GM10248 (cell line): ENCODE measurements at regions not wholly inside any gene's neighbourhood (a gene's known extent, or its start where the extent isn't known, plus 50 kb on each side); places are given as distances from the start of the nearest gene placed in this dataset.

Experiments
- CTCF ChIA-PET: fragments of 300-600 bp; sonication (Branson Sonifier 250); formaldehyde crosslinking; extraction: SDS; loops from one replicate; lab custom pipeline; 2021; ENCODE audit warnings: antibody characterized with exemption; lab: Yijun Ruan, JAX
- POLR2A ChIA-PET: fragments of 350-650 bp; sonication (Branson Sonifier 250); formaldehyde crosslinking; extraction: SDS; loops from one replicate; lab custom pipeline; 2020; ENCODE audit warnings: antibody characterized with exemption; lab: Yijun Ruan, JAX
- DNase-seq: peaks from one replicate; pipeline ENCODE4 v3.0.0; 2012; ENCODE audit errors: extremely low spot score
- CTCF ChIP-seq: IDR thresholded peaks from 2 replicates; pipeline ENCODE4 v1.5.1; 2012; ENCODE audit warnings: mild to moderate bottlenecking, low read depth; ENCODE audit errors: extremely low read depth, missing control alignments, control extremely low read depth

GRCh38 chr2:107036293-107036692 lies 150.3 kb upstream of the ST6GAL2 start:
- ChIA-PET CTCF (interaction anchor here (0.6 to 1.3 kb wide), 3 partner anchors 9 to 18 kb away, joined by 3 to 5 read pairs (median 3); no protein-coding TSS in a partner anchor), POLR2A (no interaction called here)
- DNase-seq = no peak
- no peak for TF ChIP-seq CTCF

GRCh38 chr2:107062173-107062572 lies 176.2 kb upstream of the ST6GAL2 start:
- no peak for DNase-seq
- TF ChIP-seq CTCF = no peak
- ChIA-PET POLR2A (no interaction called here), CTCF (no interaction called here)

- CTCF ChIA-PET = interaction anchor here (1.5 kb wide), 1 partner anchor 21 kb away, joined by 3 read pairs; no protein-coding TSS in a partner anchor
- TF ChIP-seq CTCF = no peak
- no peak for DNase-seq
- POLR2A ChIA-PET = no interaction called here
These were observed 176.7 kb upstream of the ST6GAL2 start for GRCh38 chr2:107062599-107063220.

- no peak for TF ChIP-seq CTCF
- DNase-seq = no peak
- CTCF ChIA-PET = interaction anchor here (1.5 kb wide), 1 partner anchor 22 kb away, joined by 3 read pairs; no protein-coding TSS in a partner anchor
- POLR2A ChIA-PET = no interaction called here
These were observed 177.3 kb upstream of the ST6GAL2 start for GRCh38 chr2:107063228-107063627.

DNA sequence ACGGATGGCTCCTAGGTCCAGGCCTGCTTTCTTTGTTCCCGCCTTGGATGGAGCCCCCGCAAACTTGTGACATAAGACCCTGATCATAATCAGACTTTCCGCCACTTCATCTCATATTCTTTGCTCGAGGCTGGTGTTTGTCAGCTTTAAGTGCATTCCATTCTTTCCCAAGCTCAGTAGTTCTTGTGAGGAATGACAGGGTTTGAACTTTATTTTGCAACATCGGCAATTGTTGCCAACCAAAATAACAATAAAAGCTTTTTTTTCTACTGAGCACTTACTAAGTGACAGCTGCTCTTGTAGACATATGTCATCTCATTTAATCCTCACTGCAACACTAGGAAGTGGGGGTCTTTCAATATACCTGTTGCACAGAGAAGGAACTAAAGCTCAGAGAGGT lies 178.8 kb upstream of the ST6GAL2 start:
- TF ChIP-seq CTCF = no peak
- ChIA-PET POLR2A (no interaction called here), CTCF (interaction anchor here (1.7 to 2.2 kb wide), 2 partner anchors 13 to 22 kb away, joined by 3 to 9 read pairs; no protein-coding TSS in a partner anchor)
- no peak for DNase-seq

GRCh38 chr2:107068069-107068916 lies 182.3 kb upstream of the ST6GAL2 start:
- CTCF ChIA-PET = no interaction called here
- DNase-seq = no peak
- POLR2A ChIA-PET = no interaction called here
- TF ChIP-seq CTCF = no peak
